Hepatocyte (in vitro differentiated cells): ENCODE measurements at regions not wholly inside any gene's neighbourhood (a gene's known extent, or its start where the extent isn't known, plus 50 kb on each side); places are given as distances from the start of the nearest gene placed in this dataset.
A peak's percentile ranks its signal among the peaks of the same experiment; 100 is the strongest.

Experiments
- DNase-seq: peaks from one replicate; pipeline ENCODE4 v3.0.0-alpha.2; 2016; ENCODE audit warnings: low spot score
- H2AFZ ChIP-seq: fragments of 200-600 bp; sonication (generic); 2 replicates; pipeline ENCODE4 v1.6.0; 2016; ENCODE audit warnings: antibody characterized with exemption, mild to moderate bottlenecking
- H3K27ac ChIP-seq: fragments of 200-600 bp; sonication (generic); 2 replicates; pipeline ENCODE4 v1.5.1; 2016; ENCODE audit warnings: mild to moderate bottlenecking
- H3K27me3 ChIP-seq: fragments of 200-600 bp; sonication (generic); 2 replicates; pipeline ENCODE4 v1.6.1; 2016
- H3K36me3 ChIP-seq: fragments of 200-600 bp; sonication (generic); replicated peaks from 2 replicates; pipeline ENCODE4 v1.5.1; 2016; ENCODE audit warnings: low read depth; ENCODE audit not compliant: insufficient read depth
- H3K4me1 ChIP-seq: fragments of 200-600 bp; sonication (generic); 2 replicates; pipeline ENCODE4 v1.5.1; 2016; ENCODE audit warnings: mild to moderate bottlenecking, moderate library complexity; ENCODE audit not compliant: insufficient read depth
- H3K4me2 ChIP-seq: fragments of 200-600 bp; sonication (generic); 2 replicates; pipeline ENCODE4 v1.6.0; 2016
- H3K4me3 ChIP-seq: fragments of 200-600 bp; sonication (generic); 2 replicates; pipeline ENCODE4 v1.5.1; 2016; ENCODE audit warnings: mild to moderate bottlenecking
- H3K79me2 ChIP-seq: fragments of 200-600 bp; sonication (generic); 2 replicates; pipeline ENCODE4 v1.6.0; 2017; ENCODE audit warnings: mild to moderate bottlenecking
- H3K9me2 ChIP-seq: fragments of 200-600 bp; sonication (generic); replicated peaks from 2 replicates; pipeline ENCODE4 v1.6.0; 2017; ENCODE audit warnings: mild to moderate bottlenecking; ENCODE audit not compliant: insufficient read depth
- H3K9me3 ChIP-seq: fragments of 200-600 bp; sonication (generic); 2 replicates; pipeline ENCODE4 v1.5.1; 2016; ENCODE audit warnings: low read depth, mild to moderate bottlenecking
- H4K20me1 ChIP-seq: fragments of 200-600 bp; sonication (generic); 2 replicates; pipeline ENCODE4 v1.6.0; 2016; ENCODE audit warnings: mild to moderate bottlenecking; ENCODE audit not compliant: insufficient read depth, poor library complexity, severe bottlenecking
- CTCF ChIP-seq: fragments of 200-600 bp; sonication (generic); IDR thresholded peaks from 2 replicates; pipeline ENCODE4 v1.5.1; 2016; ENCODE audit warnings: antibody characterized with exemption, mild to moderate bottlenecking; ENCODE audit not compliant: poor library complexity
- EZH2 ChIP-seq: fragments of 200-600 bp; sonication (generic); IDR thresholded peaks from 2 replicates; pipeline ENCODE4 v1.6.1; 2016; ENCODE audit warnings: antibody characterized with exemption, mild to moderate bottlenecking, borderline replicate concordance
- EZH2phosphoT487 ChIP-seq: fragments of 200-600 bp; sonication (generic); IDR thresholded peaks from one replicate; pipeline ENCODE4 v1.6.1; 2018; ENCODE audit warnings: antibody characterized with exemption, mild to moderate bottlenecking, low read depth, moderate library complexity; ENCODE audit not compliant: unreplicated experiment, severe bottlenecking
- WGBS: methylation state at CpG from one replicate; pipeline ENCODE4 v1.1.6; 2016; ENCODE audit warnings: low lambda C conversion rate; ENCODE audit errors: missing lambda C conversion rate; 5-methylcytosine and 5-hydroxymethylcytosine counted together

GRCh38 chr5:116733991-116734975 lies 159.7 kb upstream of the SEMA6A start:
- no peaks in the 10 kb centered on the region for H3K9me2 ChIP-seq

GRCh38 chr5:116732591-116732990 lies 158.0 kb upstream of the SEMA6A start:
- 57% methylated on average over 2 of the region's 2 CpGs for WGBS
- DNase-seq: no peak
- TF ChIP-seq EZH2: no peak
- TF ChIP-seq CTCF: no peak
- TF ChIP-seq EZH2phosphoT487: no peak
- Histone ChIP-seq H3K79me2 (no peaks in the 10 kb centered on the region), H3K27me3 (no peaks in the 10 kb centered on the region), H3K9me3 (no peaks in the 10 kb centered on the region), H3K4me1 (peaks cover 12% of the 10 kb centered on the region), H3K27ac (no peak overlapping the region), H3K4me3 (no peak overlapping the region), H3K4me2 (no peak overlapping the region), H2AFZ (no peak overlapping the region), H3K36me3 (no peaks in the 10 kb centered on the region), H4K20me1 (no peaks in the 10 kb centered on the region), H3K9me2 (no peaks in the 10 kb centered on the region)

More at GRCh38 chr5:116733991-116734975, 159.7 kb upstream of the SEMA6A start:
- no peak overlapping the region for H2AFZ ChIP-seq
- no peaks in the 10 kb centered on the region for H3K9me3 ChIP-seq
- H3K27me3 ChIP-seq: no peaks in the 10 kb centered on the region
- no peak for DNase-seq
- no peak for TF ChIP-seq EZH2
- no peak for TF ChIP-seq CTCF
- no peak for TF ChIP-seq EZH2phosphoT487
- WGBS: 43% methylated on average over 11 of the region's 11 CpGs
- no peaks in the 10 kb centered on the region for H4K20me1 ChIP-seq
- no peaks in the 10 kb centered on the region for H3K36me3 ChIP-seq
- H3K4me2 ChIP-seq: no peak overlapping the region
- peak overlapping the region; percentile 1 for H3K27ac ChIP-seq
- no peaks in the 10 kb centered on the region for H3K79me2 ChIP-seq
- H3K4me1 ChIP-seq: peaks cover 12% of the 10 kb centered on the region
- no peak overlapping the region for H3K4me3 ChIP-seq

GRCh38 chr5:116731432-116731831 lies 156.8 kb upstream of the SEMA6A start:
- Histone ChIP-seq H3K79me2 (no peaks in the 10 kb centered on the region), H4K20me1 (no peaks in the 10 kb centered on the region), H3K27me3 (no peaks in the 10 kb centered on the region), H3K27ac (no peak overlapping the region), H3K9me3 (no peaks in the 10 kb centered on the region), H3K4me1 (peaks cover 12% of the 10 kb centered on the region), H3K36me3 (no peaks in the 10 kb centered on the region), H2AFZ (no peak overlapping the region), H3K9me2 (no peaks in the 10 kb centered on the region), H3K4me3 (no peak overlapping the region), H3K4me2 (no peak overlapping the region)
- DNase-seq: no peak
- TF ChIP-seq EZH2 (no peak), EZH2phosphoT487 (no peak), CTCF (no peak)
- WGBS: 54% methylated on average over 2 of the region's 2 CpGs
